Osteoblast (primary cell): ENCODE measurements at regions not wholly inside any gene's neighbourhood (a gene's known extent, or its start where the extent isn't known, plus 50 kb on each side); places are given as distances from the start of the nearest gene placed in this dataset.

Source experiments
- DNase-seq: peaks from one replicate; pipeline ENCODE4 v3.0.0; 2011; ENCODE audit warnings: low spot score, mixed read lengths; ENCODE audit not compliant: insufficient read length; ENCODE audit errors: missing footprints
- H2AFZ ChIP-seq: 2 replicates; pipeline ENCODE4 v1.6.0; 2011; ENCODE audit warnings: mild to moderate bottlenecking, low read length
- H3K27ac ChIP-seq: 2 replicates; pipeline ENCODE4 v1.5.1; 2011; ENCODE audit warnings: mild to moderate bottlenecking, low read depth, low read length, moderate library complexity
- H3K27me3 ChIP-seq: 2 replicates; pipeline ENCODE4 v1.6.0; 2012; ENCODE audit warnings: mild to moderate bottlenecking, control low read depth, inconsistent platforms, low read length, moderate library complexity; ENCODE audit not compliant: insufficient read depth
- H3K36me3 ChIP-seq: 2 replicates; pipeline ENCODE4 v1.5.1; 2011; ENCODE audit warnings: mild to moderate bottlenecking, low read length, control low read depth, moderate library complexity; ENCODE audit not compliant: insufficient read depth
- H3K4me1 ChIP-seq: 2 replicates; pipeline ENCODE4 v1.5.1; 2011; ENCODE audit warnings: mild to moderate bottlenecking, low read length, control low read depth, moderate library complexity; ENCODE audit not compliant: insufficient read depth
- H3K4me2 ChIP-seq: 2 replicates; pipeline ENCODE4 v1.6.0; 2011; ENCODE audit warnings: mild to moderate bottlenecking, low read length; ENCODE audit not compliant: insufficient read depth
- H3K4me3 ChIP-seq: fragments of 200-600 bp; sonication (generic); 3 replicates; pipeline ENCODE4 v1.5.1; 2012; ENCODE audit warnings: mild to moderate bottlenecking, low read length, inconsistent platforms; ENCODE audit not compliant: insufficient read depth
- H3K79me2 ChIP-seq: 2 replicates; pipeline ENCODE4 v1.6.0; 2012; ENCODE audit warnings: mild to moderate bottlenecking, low read length, control low read depth, inconsistent platforms; ENCODE audit not compliant: insufficient read depth
- H3K9me3 ChIP-seq: 2 replicates; pipeline ENCODE4 v1.5.1; 2011; ENCODE audit warnings: low read depth, low read length, control low read depth
- H4K20me1 ChIP-seq: 2 replicates; pipeline ENCODE4 v1.6.0; 2012; ENCODE audit warnings: mild to moderate bottlenecking, low read length, control low read depth; ENCODE audit not compliant: insufficient read depth
- TF ChIP-seq, protein P1 (sequence below): IDR thresholded peaks from 2 replicates; pipeline ENCODE4 v1.5.1; 2011; ENCODE audit warnings: mild to moderate bottlenecking, low read depth, low read length, moderate library complexity; ENCODE audit errors: extremely low read depth

DNA sequence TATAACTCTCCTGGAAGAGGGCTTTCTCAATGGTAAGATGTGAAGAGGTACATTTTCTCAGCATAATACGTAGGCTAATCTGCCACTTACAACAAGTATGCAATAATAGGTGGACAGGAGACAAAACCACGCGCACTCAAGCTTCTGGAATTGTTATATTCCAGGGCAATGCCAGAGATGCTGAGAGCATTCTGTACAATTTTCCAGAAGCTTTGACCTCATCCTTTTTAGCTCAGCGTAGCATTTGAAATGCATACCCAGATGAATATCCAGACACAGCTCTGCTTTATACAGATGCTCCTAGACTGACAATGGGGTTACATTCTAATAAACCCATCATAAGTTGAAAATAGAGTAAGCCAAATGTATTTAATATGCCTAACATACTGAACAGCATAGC is 1492.4 kb upstream of the FLRT2 start:
- Histone ChIP-seq H3K36me3 (no peaks in the 10 kb centered on the region), H2AFZ (no peak overlapping the region), H3K4me3 (no peak overlapping the region), H3K4me1 (no peaks in the 10 kb centered on the region), H3K79me2 (no peaks in the 10 kb centered on the region), H3K27ac (no peak overlapping the region), H3K27me3 (no peaks in the 10 kb centered on the region), H4K20me1 (no peaks in the 10 kb centered on the region), H3K4me2 (no peak overlapping the region), H3K9me3 (peaks cover 7% of the 10 kb centered on the region)
- TF ChIP-seq, protein P1, sequence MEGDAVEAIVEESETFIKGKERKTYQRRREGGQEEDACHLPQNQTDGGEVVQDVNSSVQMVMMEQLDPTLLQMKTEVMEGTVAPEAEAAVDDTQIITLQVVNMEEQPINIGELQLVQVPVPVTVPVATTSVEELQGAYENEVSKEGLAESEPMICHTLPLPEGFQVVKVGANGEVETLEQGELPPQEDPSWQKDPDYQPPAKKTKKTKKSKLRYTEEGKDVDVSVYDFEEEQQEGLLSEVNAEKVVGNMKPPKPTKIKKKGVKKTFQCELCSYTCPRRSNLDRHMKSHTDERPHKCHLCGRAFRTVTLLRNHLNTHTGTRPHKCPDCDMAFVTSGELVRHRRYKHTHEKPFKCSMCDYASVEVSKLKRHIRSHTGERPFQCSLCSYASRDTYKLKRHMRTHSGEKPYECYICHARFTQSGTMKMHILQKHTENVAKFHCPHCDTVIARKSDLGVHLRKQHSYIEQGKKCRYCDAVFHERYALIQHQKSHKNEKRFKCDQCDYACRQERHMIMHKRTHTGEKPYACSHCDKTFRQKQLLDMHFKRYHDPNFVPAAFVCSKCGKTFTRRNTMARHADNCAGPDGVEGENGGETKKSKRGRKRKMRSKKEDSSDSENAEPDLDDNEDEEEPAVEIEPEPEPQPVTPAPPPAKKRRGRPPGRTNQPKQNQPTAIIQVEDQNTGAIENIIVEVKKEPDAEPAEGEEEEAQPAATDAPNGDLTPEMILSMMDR = no peak
- no peak for DNase-seq

- Histone ChIP-seq H3K4me1 (no peaks in the 10 kb centered on the region), H3K4me2 (no peak overlapping the region), H3K27me3 (no peaks in the 10 kb centered on the region), H3K79me2 (no peaks in the 10 kb centered on the region), H3K9me3 (peaks cover 7% of the 10 kb centered on the region), H3K36me3 (no peaks in the 10 kb centered on the region), H3K4me3 (no peak overlapping the region), H4K20me1 (no peaks in the 10 kb centered on the region), H3K27ac (no peak overlapping the region), H2AFZ (no peak overlapping the region)
- peak; percentile 14 for DNase-seq
- TF ChIP-seq, protein P1 = no peak
These were observed 1489.8 kb upstream of the FLRT2 start for GRCh38 chr14:84040101-84040500.

- no peaks in the 10 kb centered on the region for H3K36me3 ChIP-seq
- H3K4me2 ChIP-seq = no peak overlapping the region
- H3K4me3 ChIP-seq = no peak overlapping the region
- H3K9me3 ChIP-seq = peaks cover 7% of the 10 kb centered on the region
- TF ChIP-seq, protein P1 = no peak
- H3K27me3 ChIP-seq = no peaks in the 10 kb centered on the region
- H4K20me1 ChIP-seq = no peaks in the 10 kb centered on the region
- no peaks in the 10 kb centered on the region for H3K4me1 ChIP-seq
- DNase-seq = no peak
- H2AFZ ChIP-seq = no peak overlapping the region
- H3K79me2 ChIP-seq = no peaks in the 10 kb centered on the region
- H3K27ac ChIP-seq = no peak overlapping the region
These were observed 1488.5 kb upstream of the FLRT2 start for GRCh38 chr14:84041421-84041820.

GRCh38 chr14:84042992-84043391 is 1487.0 kb upstream of the FLRT2 start:
- no peaks in the 10 kb centered on the region for H3K27me3 ChIP-seq

More at GRCh38 chr14:84042992-84043391, 1487.0 kb upstream of the FLRT2 start:
- no peaks in the 10 kb centered on the region for H3K36me3 ChIP-seq
- H3K4me1 ChIP-seq = no peaks in the 10 kb centered on the region
- no peaks in the 10 kb centered on the region for H4K20me1 ChIP-seq
- H3K27ac ChIP-seq = no peak overlapping the region
- H3K4me2 ChIP-seq = no peak overlapping the region
- no peak overlapping the region for H3K4me3 ChIP-seq
- DNase-seq = peak; percentile 2
- H2AFZ ChIP-seq = no peak overlapping the region
- TF ChIP-seq, protein P1 = no peak
- H3K79me2 ChIP-seq = no peaks in the 10 kb centered on the region
- peaks cover 4% of the 10 kb centered on the region for H3K9me3 ChIP-seq
